HG02852 (cell line): ENCODE measurements at regions not wholly inside any gene's neighbourhood (a gene's known extent, or its start where the extent isn't known, plus 50 kb on each side); places are given as distances from the start of the nearest gene placed in this dataset.

Source experiments
- ATAC-seq: cut with Tn5 transposase; IDR thresholded peaks from one replicate; pipeline ENCODE4 v1.9.1; 2021; ENCODE audit warnings: mild to moderate bottlenecking, moderate library complexity; ENCODE audit not compliant: unreplicated experiment

GRCh38 chr2:74759986-74760385 is 73.9 kb upstream of the HK2 start:
- ATAC-seq: no peak

- ATAC-seq: no peak
Observed at GRCh38 chr2:74760875-74761630, 72.9 kb upstream of the HK2 start.

- ATAC-seq: no peak
Observed at GRCh38 chr2:74762789-74763188, 71.1 kb upstream of the HK2 start.

- ATAC-seq: no peak
Observed at GRCh38 chr2:74763962-74764428, 69.9 kb upstream of the HK2 start.

GRCh38 chr2:74764429-74765272 is 69.3 kb upstream of the HK2 start:
- peak; percentile 64 for ATAC-seq

- ATAC-seq: no peak
Observed at GRCh38 chr2:74766780-74767179, 67.1 kb upstream of the HK2 start.

GRCh38 chr2:74767618-74768017 is 66.3 kb upstream of the HK2 start:
- ATAC-seq: no peak

- no peak for ATAC-seq
Observed at GRCh38 chr2:74768401-74768914, 65.5 kb upstream of the HK2 start.

GRCh38 chr2:74772046-74772445 is 61.9 kb upstream of the HK2 start:
- no peak for ATAC-seq

- ATAC-seq: peak; percentile 56
Observed at GRCh38 chr2:74777161-74777900, 56.6 kb upstream of the HK2 start.

- ATAC-seq: no peak
Observed at GRCh38 chr2:74778381-74779264, 55.3 kb upstream of the HK2 start.

GRCh38 chr2:74779265-74779558 is 54.7 kb upstream of the HK2 start:
- ATAC-seq: no peak

GRCh38 chr2:74779587-74780135 is 54.3 kb upstream of the HK2 start:
- ATAC-seq: no peak
